ENCODE measurements at regions not wholly inside any gene's neighbourhood (a gene's known extent, or its start where the extent isn't known, plus 50 kb on each side); places are given as distances from the start of the nearest gene placed in this dataset.

GRCh38 chr1:100611086-100611485, 73.1 kb downstream of the GPR88 start:
- no peak for TF ChIP-seq CTCF (IDR thresholded peaks at IDR 0.05; ENCODE audit: insufficient read depth, low read depth, low read length)
- DNase-seq (ENCODE audit: low read depth), result no peak
- no peak overlapping the region for H3K4me3 ChIP-seq (ENCODE audit: low read depth, low read length)

- no peak overlapping the region for H3K4me3 ChIP-seq (ENCODE audit: low read depth, low read length)
- TF ChIP-seq CTCF (IDR thresholded peaks at IDR 0.05; ENCODE audit: insufficient read depth, low read depth, low read length), result no peak
- no peak for DNase-seq (ENCODE audit: low read depth)
Measured at GRCh38 chr1:100612540-100612939, 74.6 kb downstream of the GPR88 start.

GRCh38 chr1:100613817-100614559, 76.0 kb downstream of the GPR88 start:
- DNase-seq (ENCODE audit: low read depth), result no peak
- no peak overlapping the region for H3K4me3 ChIP-seq (ENCODE audit: low read depth, low read length)
- no peak for TF ChIP-seq CTCF (IDR thresholded peaks at IDR 0.05; ENCODE audit: insufficient read depth, low read depth, low read length)

GRCh38 chr1:100614570-100614969, 76.6 kb downstream of the GPR88 start:
- no peak overlapping the region for H3K4me3 ChIP-seq (ENCODE audit: low read depth, low read length)
- TF ChIP-seq CTCF (IDR thresholded peaks at IDR 0.05; ENCODE audit: insufficient read depth, low read depth, low read length), result no peak
- DNase-seq (ENCODE audit: low read depth), result no peak

- TF ChIP-seq CTCF (IDR thresholded peaks at IDR 0.05; ENCODE audit: insufficient read depth, low read depth, low read length), result no peak
- no peak overlapping the region for H3K4me3 ChIP-seq (ENCODE audit: low read depth, low read length)
Measured at GRCh38 chr1:100615686-100616085, 77.7 kb downstream of the GPR88 start.

GRCh38 chr1:100616121-100616621, 78.2 kb downstream of the GPR88 start:
- TF ChIP-seq CTCF (IDR thresholded peaks at IDR 0.05; ENCODE audit: insufficient read depth, low read depth, low read length), result no peak
- DNase-seq (ENCODE audit: low read depth), result no peak
- H3K4me3 ChIP-seq (ENCODE audit: low read depth, low read length), result no peak overlapping the region

More at GRCh38 chr1:100615686-100616085, 77.7 kb downstream of the GPR88 start:
- no peak for DNase-seq (ENCODE audit: low read depth)

Data from fibroblast of villous mesenchyme (primary cell).